NT2/D1 (cell line): ENCODE measurements at regions not wholly inside any gene's neighbourhood (a gene's known extent, or its start where the extent isn't known, plus 50 kb on each side); places are given as distances from the start of the nearest gene placed in this dataset.

Experiments used
- SUZ12 ChIP-seq: IDR thresholded peaks from 2 replicates; pipeline ENCODE4 v1.6.1; 2011; ENCODE audit not compliant: insufficient read length, insufficient read depth; ENCODE audit errors: extremely low read depth
- YY1 ChIP-seq: IDR thresholded peaks from 2 replicates; pipeline ENCODE4 v1.6.1; 2011; ENCODE audit not compliant: insufficient read length, insufficient read depth
- ZNF274 ChIP-seq: IDR thresholded peaks from 2 replicates; pipeline ENCODE4 v1.6.1; 2011; ENCODE audit warnings: mild to moderate bottlenecking, low read depth, low read length

- TF ChIP-seq YY1, result no peak
- no peak for TF ChIP-seq ZNF274
- no peak for TF ChIP-seq SUZ12
Observed at GRCh38 chr4:144223149-144223548, 82.6 kb upstream of the GYPA start.
